ENCODE measurements at regions not wholly inside any gene's neighbourhood (a gene's known extent, or its start where the extent isn't known, plus 50 kb on each side); places are given as distances from the start of the nearest gene placed in this dataset.

GRCh38 chr22:22342697-22343580 lies 98.4 kb downstream of the VPREB1 start (continued):
- peak; percentile 85 for TF ChIP-seq KLF16 (IDR thresholded peaks at IDR 0.05)
- peak; percentile 86; the same call in 1 of the 2 replicates for TF ChIP-seq ZNF76 (CRISPR knock-in tag; IDR thresholded peaks at IDR 0.05; ENCODE audit: borderline replicate concordance)
- TF ChIP-seq PRMT5 (CRISPR knock-in tag; IDR thresholded peaks at IDR 0.05) = peak; percentile 82; the same call in 1 of the 2 replicates
- TF ChIP-seq ZNF586 (CRISPR knock-in tag; conservative IDR thresholded peaks at IDR 0.05) = 0 out of 2 replicates have a peak, but pooled peaks have one; percentile 67
- TF ChIP-seq E2F4 (CRISPR knock-in tag; IDR thresholded peaks at IDR 0.05; ENCODE audit: low read depth) = 0 out of 2 replicates have a peak, but pooled peaks have one; percentile 46
- no peak for TF ChIP-seq MITF (IDR thresholded peaks at IDR 0.05)
- no peak for TF ChIP-seq PTRF (tag; IDR thresholded peaks at IDR 0.05)
- TF ChIP-seq GMEB1 (CRISPR knock-in tag; IDR thresholded peaks at IDR 0.05) = peak; percentile 58
- TF ChIP-seq KDM4B (IDR thresholded peaks at IDR 0.05; ENCODE audit: borderline replicate concordance in 2 of 2, low read depth in 1 of 2) = 0 out of 4 replicates have a peak, but pooled peaks of 1 of the 2 experiments have one; percentile 70
- peak; percentile 84; the same call in 1 of the 2 replicates for TF ChIP-seq HBP1 (CRISPR knock-in tag; IDR thresholded peaks at IDR 0.05)
- TF ChIP-seq MLX (CRISPR knock-in tag; conservative IDR thresholded peaks at IDR 0.05) = peak in 1 of 2 experiments; percentile 59; a peak in 2 of 4 replicates
- peak; percentile 65; the same call in 1 of the 2 replicates for TF ChIP-seq KLF1 (tag; IDR thresholded peaks at IDR 0.05)
- no peak for TF ChIP-seq DDX20 (tag; IDR thresholded peaks at IDR 0.05; ENCODE audit: low read depth)
- TF ChIP-seq ZNF197 (CRISPR knock-in tag; IDR thresholded peaks at IDR 0.05; ENCODE audit: low read depth) = no peak
- 0 out of 2 replicates have a peak, but pooled peaks have one; percentile 63 for TF ChIP-seq ZNF77 (CRISPR knock-in tag; IDR thresholded peaks at IDR 0.05)
- TF ChIP-seq MYNN (IDR thresholded peaks at IDR 0.05) = no peak
- TF ChIP-seq MYNN (CRISPR knock-in tag; IDR thresholded peaks at IDR 0.05) = peak; percentile 35; the same call in 1 of the 2 replicates
- no peak for TF ChIP-seq NFATC3 (IDR thresholded peaks at IDR 0.05)
- no peak for TF ChIP-seq PTBP1 (IDR thresholded peaks at IDR 0.05; ENCODE audit: low read depth, low read length)
- peak; percentile 47; the same call in 1 of the 2 replicates for TF ChIP-seq ZNF134 (CRISPR knock-in tag; conservative IDR thresholded peaks at IDR 0.05)
- TF ChIP-seq CBX8 (IDR thresholded peaks at IDR 0.05; ENCODE audit: borderline replicate concordance, extremely low read depth, low read depth, low read length, poor library complexity, severe bottlenecking) = no peak
